Neural progenitor cell (in vitro differentiated cells): ENCODE measurements at regions not wholly inside any gene's neighbourhood (a gene's known extent, or its start where the extent isn't known, plus 50 kb on each side); places are given as distances from the start of the nearest gene placed in this dataset.

Experiments used
- DNase-seq: peaks from one replicate; pipeline ENCODE4 v3.0.0-alpha.2; 2016; ENCODE audit warnings: low spot score
- H2AFZ ChIP-seq: fragments of 200-600 bp; sonication (generic); replicated peaks from 2 replicates; pipeline ENCODE4 v1.6.1; 2016; ENCODE audit warnings: antibody characterized with exemption
- H3F3A ChIP-seq: fragments of 200-600 bp; sonication (generic); 2 replicates; pipeline ENCODE4 v1.6.1; 2016; ENCODE audit warnings: antibody characterized with exemption, low read depth
- H3K27ac ChIP-seq: fragments of 200-600 bp; sonication (generic); 2 replicates; pipeline ENCODE4 v1.5.1; 2016; ENCODE audit warnings: mild to moderate bottlenecking
- H3K27me3 ChIP-seq: fragments of 200-600 bp; sonication (generic); 2 replicates; pipeline ENCODE4 v1.6.1; 2016; ENCODE audit warnings: mild to moderate bottlenecking, moderate library complexity
- H3K36me3 ChIP-seq: fragments of 200-600 bp; sonication (generic); 2 replicates; pipeline ENCODE4 v1.5.1; 2016
- H3K4me1 ChIP-seq: fragments of 200-600 bp; sonication (generic); 2 replicates; pipeline ENCODE4 v1.6.1; 2016; ENCODE audit warnings: mixed run types
- H3K4me2 ChIP-seq: fragments of 200-600 bp; sonication (generic); 2 replicates; pipeline ENCODE4 v1.6.1; 2016
- H3K4me3 ChIP-seq: fragments of 200-600 bp; sonication (generic); 2 replicates; pipeline ENCODE4 v1.5.1; 2016
- H3K79me2 ChIP-seq: fragments of 200-600 bp; sonication (generic); 2 replicates; pipeline ENCODE4 v1.6.1; 2016; ENCODE audit warnings: low read depth
- H3K9ac ChIP-seq: fragments of 200-600 bp; sonication (generic); 2 replicates; pipeline ENCODE4 v1.6.1; 2016
- H3K9me3 ChIP-seq: fragments of 200-600 bp; sonication (generic); 2 replicates; pipeline ENCODE4 v1.5.1; 2016; ENCODE audit warnings: low read depth
- H4K20me1 ChIP-seq: fragments of 200-600 bp; sonication (generic); 2 replicates; pipeline ENCODE4 v1.6.1; 2016; ENCODE audit warnings: low read depth
- H3K27ac Mint-ChIP-seq: 3 replicates; pipeline ENCODE4 v1.8.0; 2021; ENCODE audit warnings: mixed read lengths
- H3K27me3 Mint-ChIP-seq: 2 replicates; pipeline ENCODE4 v1.8.0; 2022; ENCODE audit warnings: low read depth, mild to moderate bottlenecking, inconsistent platforms, moderate library complexity, mixed read lengths; ENCODE audit not compliant: insufficient read depth
- H3K36me3 Mint-ChIP-seq: 3 replicates; pipeline ENCODE4 v1.8.0; 2021; ENCODE audit warnings: mixed read lengths
- H3K4me1 Mint-ChIP-seq: 3 replicates; pipeline ENCODE4 v1.8.0; 2021; ENCODE audit warnings: mixed read lengths
- H3K4me3 Mint-ChIP-seq: 3 replicates; pipeline ENCODE4 v1.8.0; 2021; ENCODE audit warnings: mild to moderate bottlenecking, moderate library complexity, mixed read lengths
- H3K9me3 Mint-ChIP-seq: 3 replicates; pipeline ENCODE4 v1.8.0; 2020; ENCODE audit warnings: mixed read lengths
- EZH2 ChIP-seq: fragments of 200-600 bp; sonication (generic); IDR thresholded peaks from 2 replicates; pipeline ENCODE4 v1.6.1; 2017; ENCODE audit warnings: antibody characterized with exemption, mild to moderate bottlenecking, moderate library complexity
- EZH2phosphoT487 ChIP-seq: fragments of 200-600 bp; sonication (generic); IDR thresholded peaks from 2 replicates; pipeline ENCODE4 v1.6.1; 2017; ENCODE audit warnings: antibody characterized with exemption
- TF ChIP-seq, protein P1 (sequence below): fragments of 200-600 bp; sonication (generic); IDR thresholded peaks from 2 replicates; pipeline ENCODE4 v1.5.1; 2017; ENCODE audit warnings: antibody characterized with exemption, mild to moderate bottlenecking

DNA sequence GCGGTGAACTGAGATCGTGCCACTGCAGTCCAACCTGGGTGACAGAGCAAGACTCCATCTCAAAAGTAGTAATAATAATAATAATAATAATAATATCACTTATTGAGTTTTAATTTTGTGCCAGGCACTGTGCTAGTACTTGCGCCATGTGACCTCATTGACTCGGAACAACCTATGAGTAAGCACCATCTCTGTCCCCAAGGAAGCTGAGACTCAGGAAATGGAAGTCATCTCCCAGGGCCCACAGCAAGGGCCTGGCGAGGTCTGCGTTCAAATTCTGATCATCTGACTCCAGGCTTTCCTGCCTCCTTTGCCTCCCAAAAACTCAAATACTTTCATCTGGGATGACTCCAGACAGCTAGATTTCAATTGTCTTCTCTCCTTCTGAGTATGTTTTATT is 162.9 kb downstream of the SEC14L1 start:
- H3K4me1 ChIP-seq = peaks cover 10% of the 10 kb centered on the region
- no peaks in the 10 kb centered on the region for H3K79me2 ChIP-seq
- H3K4me3 ChIP-seq = no peak overlapping the region
- H3F3A ChIP-seq = peaks cover 8% of the 10 kb centered on the region
- peaks cover 22% of the 10 kb centered on the region for H3K4me1 Mint-ChIP-seq
- TF ChIP-seq, protein P1, sequence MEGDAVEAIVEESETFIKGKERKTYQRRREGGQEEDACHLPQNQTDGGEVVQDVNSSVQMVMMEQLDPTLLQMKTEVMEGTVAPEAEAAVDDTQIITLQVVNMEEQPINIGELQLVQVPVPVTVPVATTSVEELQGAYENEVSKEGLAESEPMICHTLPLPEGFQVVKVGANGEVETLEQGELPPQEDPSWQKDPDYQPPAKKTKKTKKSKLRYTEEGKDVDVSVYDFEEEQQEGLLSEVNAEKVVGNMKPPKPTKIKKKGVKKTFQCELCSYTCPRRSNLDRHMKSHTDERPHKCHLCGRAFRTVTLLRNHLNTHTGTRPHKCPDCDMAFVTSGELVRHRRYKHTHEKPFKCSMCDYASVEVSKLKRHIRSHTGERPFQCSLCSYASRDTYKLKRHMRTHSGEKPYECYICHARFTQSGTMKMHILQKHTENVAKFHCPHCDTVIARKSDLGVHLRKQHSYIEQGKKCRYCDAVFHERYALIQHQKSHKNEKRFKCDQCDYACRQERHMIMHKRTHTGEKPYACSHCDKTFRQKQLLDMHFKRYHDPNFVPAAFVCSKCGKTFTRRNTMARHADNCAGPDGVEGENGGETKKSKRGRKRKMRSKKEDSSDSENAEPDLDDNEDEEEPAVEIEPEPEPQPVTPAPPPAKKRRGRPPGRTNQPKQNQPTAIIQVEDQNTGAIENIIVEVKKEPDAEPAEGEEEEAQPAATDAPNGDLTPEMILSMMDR = no peak
- TF ChIP-seq EZH2phosphoT487 = no peak
- TF ChIP-seq EZH2 = no peak
- no peaks in the 10 kb centered on the region for H4K20me1 ChIP-seq
- H2AFZ ChIP-seq = no peak overlapping the region
- no peak for DNase-seq
- H3K27me3 Mint-ChIP-seq = peaks cover 12% of the 10 kb centered on the region
- no peaks in the 10 kb centered on the region for H3K9me3 ChIP-seq
- no peak overlapping the region for H3K27ac Mint-ChIP-seq
- H3K4me3 Mint-ChIP-seq = no peak overlapping the region
- H3K9ac ChIP-seq = no peak overlapping the region
- H3K36me3 ChIP-seq = no peaks in the 10 kb centered on the region
- H3K9me3 Mint-ChIP-seq = peaks cover 3% of the 10 kb centered on the region
- no peaks in the 10 kb centered on the region for H3K36me3 Mint-ChIP-seq
- H3K27ac ChIP-seq = no peak overlapping the region
- H3K4me2 ChIP-seq = no peak overlapping the region
- H3K27me3 ChIP-seq = no peaks in the 10 kb centered on the region

DNA sequence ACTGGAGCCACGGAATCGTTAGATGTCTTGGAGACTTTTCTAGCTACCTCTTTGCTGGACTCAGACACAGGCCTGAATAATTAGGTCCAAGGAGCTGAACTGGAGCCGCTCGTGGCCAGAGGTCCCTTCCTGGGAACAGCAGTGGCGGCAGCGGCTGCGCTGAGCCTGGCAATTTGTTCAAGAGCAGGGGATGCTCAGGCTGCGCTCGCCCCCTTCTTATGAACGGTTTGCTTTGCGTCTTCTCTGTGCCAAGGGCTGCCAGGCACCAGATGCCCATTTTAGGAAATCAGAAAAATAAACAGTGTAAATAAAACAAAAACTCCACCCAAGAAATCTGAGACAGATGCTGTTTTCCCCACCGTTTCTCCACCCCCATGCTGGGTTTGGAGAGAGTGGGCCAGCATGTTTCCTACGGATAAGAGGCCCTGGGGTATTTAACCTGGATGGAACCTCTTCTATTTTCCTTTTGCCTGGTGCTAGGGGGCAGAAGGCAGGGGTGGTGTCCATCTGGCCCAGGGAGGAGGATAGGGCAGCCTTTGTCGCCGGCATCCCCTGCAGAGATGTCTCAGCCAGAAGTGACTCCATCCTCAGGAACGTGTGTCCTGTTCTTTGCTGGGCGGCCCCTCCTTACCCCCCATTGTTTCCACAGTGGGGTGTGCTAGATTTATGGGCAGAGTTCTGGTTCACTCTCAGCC is 163.4 kb downstream of the SEC14L1 start:
- no peak overlapping the region for H3K4me2 ChIP-seq
- no peaks in the 10 kb centered on the region for H3K27me3 ChIP-seq
- H3K27ac ChIP-seq = no peak overlapping the region
- TF ChIP-seq, protein P1 = no peak
- no peak for TF ChIP-seq EZH2
- no peak for TF ChIP-seq EZH2phosphoT487
- H4K20me1 ChIP-seq = no peaks in the 10 kb centered on the region
- H3K36me3 ChIP-seq = no peaks in the 10 kb centered on the region
- H3K9me3 ChIP-seq = no peaks in the 10 kb centered on the region
- peaks cover 10% of the 10 kb centered on the region for H3K4me1 ChIP-seq
- DNase-seq = no peak
- no peaks in the 10 kb centered on the region for H3K79me2 ChIP-seq
- H3F3A ChIP-seq = peaks cover 8% of the 10 kb centered on the region
- H3K4me3 Mint-ChIP-seq = no peak overlapping the region
- H3K4me3 ChIP-seq = no peak overlapping the region
- H3K9me3 Mint-ChIP-seq = peaks cover 3% of the 10 kb centered on the region
- H3K27me3 Mint-ChIP-seq = peaks cover 12% of the 10 kb centered on the region
- no peaks in the 10 kb centered on the region for H3K36me3 Mint-ChIP-seq
- no peak overlapping the region for H3K9ac ChIP-seq
- peaks cover 22% of the 10 kb centered on the region for H3K4me1 Mint-ChIP-seq
- no peak overlapping the region for H2AFZ ChIP-seq
- peak overlapping the region; percentile 75 for H3K27ac Mint-ChIP-seq

DNA sequence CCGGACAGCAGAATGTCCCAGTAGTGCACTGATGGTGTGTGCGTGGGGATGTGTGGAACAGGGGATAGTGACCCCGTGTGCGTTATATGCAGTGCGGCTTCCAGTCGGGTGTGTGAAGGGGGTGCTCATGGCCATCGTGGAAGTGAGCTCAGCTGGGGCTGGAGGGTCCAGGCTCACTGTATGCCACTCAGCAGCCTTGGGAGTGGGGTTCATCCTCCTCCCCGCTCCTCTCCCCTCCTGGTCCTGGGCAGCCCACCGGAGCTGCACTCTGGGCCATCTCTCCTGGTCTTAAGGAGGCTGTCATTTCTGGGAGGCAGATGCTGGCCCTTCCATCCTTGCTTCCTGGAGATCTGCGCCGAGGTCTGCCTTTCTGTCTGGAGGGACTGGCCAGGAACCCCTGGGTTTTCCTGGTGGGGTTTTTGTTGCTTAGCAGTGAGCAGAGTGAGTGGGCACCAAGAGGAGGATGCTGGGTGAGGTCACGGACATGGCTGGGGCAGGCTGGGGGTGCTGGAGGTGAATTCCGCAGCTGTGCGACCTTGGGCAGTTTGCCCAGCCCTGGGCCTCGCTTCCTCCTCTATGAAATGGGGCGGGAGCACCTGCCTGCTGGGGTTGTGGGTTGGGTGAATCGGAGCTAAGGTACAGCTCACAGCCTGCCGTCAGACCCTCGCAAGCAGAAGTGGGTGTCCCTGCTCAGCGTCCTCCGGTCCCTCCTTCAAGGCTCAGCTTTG is 164.1 kb downstream of the SEC14L1 start:
- TF ChIP-seq EZH2 = no peak
- TF ChIP-seq, protein P1 = no peak
- Histone ChIP-seq H3K36me3 (no peaks in the 10 kb centered on the region), H4K20me1 (no peaks in the 10 kb centered on the region), H3K4me2 (no peak overlapping the region), H3K4me3 (no peak overlapping the region), H3K9me3 (no peaks in the 10 kb centered on the region), H3F3A (peaks cover 8% of the 10 kb centered on the region), H3K79me2 (no peaks in the 10 kb centered on the region), H3K9ac (no peak overlapping the region), H3K4me1 (peaks cover 10% of the 10 kb centered on the region), H3K27ac (no peak overlapping the region), H2AFZ (no peak overlapping the region), H3K27me3 (no peaks in the 10 kb centered on the region)
- peaks cover 22% of the 10 kb centered on the region for H3K4me1 Mint-ChIP-seq
- H3K4me3 Mint-ChIP-seq = no peak overlapping the region
- no peak for DNase-seq
- no peaks in the 10 kb centered on the region for H3K36me3 Mint-ChIP-seq
- H3K27ac Mint-ChIP-seq = no peak overlapping the region
- peaks cover 3% of the 10 kb centered on the region for H3K9me3 Mint-ChIP-seq
- peaks cover 11% of the 10 kb centered on the region for H3K27me3 Mint-ChIP-seq
